Nephron progenitor cell (in vitro differentiated cells): ENCODE measurements at regions not wholly inside any gene's neighbourhood (a gene's known extent, or its start where the extent isn't known, plus 50 kb on each side); places are given as distances from the start of the nearest gene placed in this dataset.

ENCODE experiments used
- DNase-seq: peaks from one replicate; pipeline ENCODE4 v3.0.0; 2021
- H3K27ac Mint-ChIP-seq: 2 replicates; pipeline ENCODE4 v1.8.0; 2021; ENCODE audit warnings: mild to moderate bottlenecking, moderate library complexity, mixed read lengths
- H3K27me3 Mint-ChIP-seq: 2 replicates; pipeline ENCODE4 v1.8.0; 2021; ENCODE audit warnings: mild to moderate bottlenecking, low read depth, mixed read lengths; ENCODE audit not compliant: poor library complexity
- H3K36me3 Mint-ChIP-seq: 2 replicates; pipeline ENCODE4 v1.8.0; 2021; ENCODE audit warnings: low read depth, mixed read lengths
- H3K4me1 Mint-ChIP-seq: 2 replicates; pipeline ENCODE4 v1.8.0; 2021; ENCODE audit warnings: mixed read lengths
- H3K4me3 Mint-ChIP-seq: 2 replicates; pipeline ENCODE4 v1.8.0; 2021; ENCODE audit warnings: mild to moderate bottlenecking, moderate library complexity, mixed read lengths
- H3K9me3 Mint-ChIP-seq: 2 replicates; pipeline ENCODE4 v1.8.0; 2021; ENCODE audit warnings: mild to moderate bottlenecking, moderate library complexity, mixed read lengths
- CTCF ChIP-seq: fragments of 200-600 bp; sonication (generic); IDR thresholded peaks from 2 replicates; pipeline ENCODE4 v1.5.0; 2021; ENCODE audit warnings: antibody characterized with exemption

GRCh38 chr10:92747066-92747465, 57.3 kb downstream of the HHEX start:
- H3K9me3 Mint-ChIP-seq = no peaks in the 10 kb centered on the region
- no peak for TF ChIP-seq CTCF
- no peak for DNase-seq
- H3K4me3 Mint-ChIP-seq = no peak overlapping the region
- peaks cover 39% of the 10 kb centered on the region for H3K27me3 Mint-ChIP-seq
- no peaks in the 10 kb centered on the region for H3K36me3 Mint-ChIP-seq
- no peak overlapping the region for H3K27ac Mint-ChIP-seq
- peaks cover 6% of the 10 kb centered on the region for H3K4me1 Mint-ChIP-seq

- H3K36me3 Mint-ChIP-seq = no peaks in the 10 kb centered on the region
- TF ChIP-seq CTCF = no peak
- no peak for DNase-seq
- H3K27ac Mint-ChIP-seq = no peak overlapping the region
- H3K27me3 Mint-ChIP-seq = peaks cover 37% of the 10 kb centered on the region
- H3K9me3 Mint-ChIP-seq = no peaks in the 10 kb centered on the region
- H3K4me1 Mint-ChIP-seq = peaks cover 6% of the 10 kb centered on the region
- no peak overlapping the region for H3K4me3 Mint-ChIP-seq
Observed at GRCh38 chr10:92747600-92747999, 57.8 kb downstream of the HHEX start.

DNA sequence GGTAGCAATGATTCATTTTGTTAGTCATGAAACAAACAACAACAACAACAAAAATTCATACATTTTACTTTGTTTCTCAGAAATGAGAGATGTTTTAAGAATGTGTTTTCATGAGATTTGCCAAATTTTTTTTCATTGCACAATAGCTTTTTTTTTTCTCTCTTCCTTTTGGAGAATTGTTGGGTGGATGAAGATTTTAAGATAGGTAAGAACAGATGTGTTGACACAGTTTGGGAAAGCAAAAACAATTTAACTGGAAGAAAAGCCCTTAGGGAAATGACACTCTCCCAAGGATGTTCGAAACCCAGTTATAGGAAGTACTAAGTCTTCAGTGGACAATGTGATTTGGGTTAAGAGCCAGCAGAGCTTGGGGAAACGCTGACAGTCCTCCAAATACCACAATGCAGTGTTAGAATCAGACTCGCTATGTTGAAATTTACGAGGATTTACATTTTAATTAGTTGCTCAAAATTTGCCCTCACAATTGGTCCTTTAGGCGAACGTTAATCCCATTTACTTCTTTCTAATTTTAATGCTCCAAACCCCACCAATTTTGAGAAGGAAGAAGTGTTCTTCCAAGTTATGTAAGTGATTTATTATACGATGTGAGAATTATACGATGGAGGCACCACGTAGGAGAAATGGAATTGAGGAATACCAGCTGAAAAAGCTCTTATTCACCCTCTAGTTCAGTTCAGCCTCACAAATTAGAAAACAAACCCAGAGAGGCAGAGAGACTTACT, 61.2 kb downstream of the HHEX start:
- Mint-ChIP-seq H3K27ac (no peak overlapping the region), H3K9me3 (no peaks in the 10 kb centered on the region), H3K4me1 (peaks cover 14% of the 10 kb centered on the region), H3K27me3 (peaks cover 33% of the 10 kb centered on the region), H3K36me3 (no peaks in the 10 kb centered on the region), H3K4me3 (no peak overlapping the region)
- no peak for TF ChIP-seq CTCF
- DNase-seq = no peak

DNA sequence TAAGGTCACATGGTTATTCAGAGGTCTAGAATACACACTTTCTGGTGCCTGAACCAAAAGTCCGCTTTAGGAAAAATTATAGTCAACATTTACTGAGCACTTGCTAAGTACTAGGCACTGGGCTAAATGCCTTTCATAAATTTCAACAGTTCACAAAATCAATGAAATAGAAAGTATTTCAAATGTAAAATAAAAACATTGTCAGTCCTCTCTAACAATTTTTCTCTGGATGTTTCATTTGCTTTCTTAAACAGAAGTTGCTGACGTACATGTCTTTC, 61.7 kb downstream of the HHEX start:
- H3K27me3 Mint-ChIP-seq = peaks cover 33% of the 10 kb centered on the region
- no peak overlapping the region for H3K4me3 Mint-ChIP-seq
- no peak for TF ChIP-seq CTCF
- H3K4me1 Mint-ChIP-seq = peaks cover 19% of the 10 kb centered on the region
- H3K9me3 Mint-ChIP-seq = no peaks in the 10 kb centered on the region
- no peak for DNase-seq
- no peak overlapping the region for H3K27ac Mint-ChIP-seq
- H3K36me3 Mint-ChIP-seq = no peaks in the 10 kb centered on the region

GRCh38 chr10:92751827-92752226, 62.1 kb downstream of the HHEX start:
- peaks cover 29% of the 10 kb centered on the region for H3K27me3 Mint-ChIP-seq
- TF ChIP-seq CTCF = no peak
- H3K4me3 Mint-ChIP-seq = no peak overlapping the region
- H3K36me3 Mint-ChIP-seq = no peaks in the 10 kb centered on the region
- H3K9me3 Mint-ChIP-seq = no peaks in the 10 kb centered on the region
- no peak overlapping the region for H3K27ac Mint-ChIP-seq
- no peak for DNase-seq
- H3K4me1 Mint-ChIP-seq = peaks cover 22% of the 10 kb centered on the region

GRCh38 chr10:92753865-92754264, 64.1 kb downstream of the HHEX start:
- no peak for TF ChIP-seq CTCF
- Mint-ChIP-seq H3K27me3 (peaks cover 15% of the 10 kb centered on the region), H3K4me3 (no peak overlapping the region), H3K4me1 (peaks cover 36% of the 10 kb centered on the region), H3K27ac (no peak overlapping the region), H3K36me3 (no peaks in the 10 kb centered on the region), H3K9me3 (no peaks in the 10 kb centered on the region)
- DNase-seq = no peak
